CD14-positive monocyte (primary cell): ENCODE measurements at regions not wholly inside any gene's neighbourhood (a gene's known extent, or its start where the extent isn't known, plus 50 kb on each side); places are given as distances from the start of the nearest gene placed in this dataset.

Source experiments
- DNase-seq, 3 donors: peaks; one replicate each; pipeline ENCODE4 v3.0.0-alpha.2; 2011 to 2022
- H2AFZ ChIP-seq: 2 replicates; pipeline ENCODE4 v1.6.0; 2012; ENCODE audit warnings: mild to moderate bottlenecking, low read depth, low read length, inconsistent platforms; ENCODE audit not compliant: insufficient read depth, poor library complexity, severe bottlenecking
- H3K27ac ChIP-seq, 2 donors: 1 replicate in 1 of 2; 2 replicates in 1 of 2; pipeline ENCODE4 v1.5.1; 2012 to 2013; ENCODE audit warnings: low read length in 2 of 2, control low read depth in 1 of 2, inconsistent platforms in 1 of 2, low read depth in 1 of 2, mild to moderate bottlenecking in 1 of 2
- H3K27me3 ChIP-seq, 2 donors: one replicate each; pipeline versions ENCODE4 v1.6.0 to v1.6.1; 2011 to 2013; ENCODE audit warnings: low read length in 2 of 2; ENCODE audit not compliant: control insufficient read depth in 2 of 2, insufficient read depth in 2 of 2
- H3K36me3 ChIP-seq, 2 donors: replicated peaks in 1 of 2; 1 replicate in 1 of 2; 2 replicates in 1 of 2; pipeline versions ENCODE4 v1.5.1 to v1.6.1; 2012 to 2013; ENCODE audit warnings: low read length in 2 of 2, control low read depth in 1 of 2, inconsistent platforms in 1 of 2, mild to moderate bottlenecking in 1 of 2; ENCODE audit not compliant: insufficient read depth in 2 of 2, control insufficient read depth in 1 of 2
- H3K4me1 ChIP-seq, 2 donors: 1 replicate in 1 of 2; 2 replicates in 1 of 2; pipeline versions ENCODE4 v1.5.1 to v1.6.1; 2012 to 2013; ENCODE audit warnings: low read length in 2 of 2, control low read depth in 1 of 2, inconsistent platforms in 1 of 2, mild to moderate bottlenecking in 1 of 2, moderate library complexity in 1 of 2; ENCODE audit not compliant: insufficient read depth in 2 of 2, control insufficient read depth in 1 of 2
- H3K4me2 ChIP-seq: replicated peaks from 2 replicates; pipeline ENCODE3; 2012; ENCODE audit warnings: low read length, moderate library complexity, mild to moderate bottlenecking; ENCODE audit not compliant: poor library complexity, severe bottlenecking; ENCODE audit errors: extremely low read depth
- H3K4me3 ChIP-seq, 3 experiments: fragments of 200-600 bp in 1 of 3; sonication (generic) in 1 of 3; replicated peaks in 1 of 3; 1 replicate in 2 of 3; 2 replicates in 1 of 3; pipeline ENCODE4 v1.5.1; 2011 to 2013; ENCODE audit warnings: low read length in 3 of 3, mild to moderate bottlenecking in 3 of 3, control low read depth in 2 of 3, low read depth in 2 of 3, inconsistent platforms in 1 of 3, moderate library complexity in 1 of 3
- H3K79me2 ChIP-seq: 2 replicates; pipeline ENCODE4 v1.6.0; 2012; ENCODE audit warnings: mild to moderate bottlenecking, control low read depth, inconsistent platforms, low read length, moderate library complexity; ENCODE audit not compliant: insufficient read depth
- H3K9ac ChIP-seq: 2 replicates; pipeline ENCODE4 v1.6.0; 2017; ENCODE audit warnings: low read length, mild to moderate bottlenecking; ENCODE audit not compliant: insufficient read depth, poor library complexity, severe bottlenecking
- H3K9me3 ChIP-seq, 2 donors: replicated peaks in 1 of 2; 1 replicate in 1 of 2; 2 replicates in 1 of 2; pipeline versions ENCODE4 v1.5.1 to v1.6.1; 2012 to 2013; ENCODE audit warnings: low read length in 2 of 2, control low read depth in 1 of 2; ENCODE audit not compliant: control insufficient read depth in 1 of 2, insufficient read depth in 1 of 2
- H4K20me1 ChIP-seq: 2 replicates; pipeline ENCODE4 v1.6.0; 2012; ENCODE audit warnings: mild to moderate bottlenecking, low read length, control low read depth, moderate library complexity; ENCODE audit not compliant: insufficient read depth
- H3K27ac Mint-ChIP-seq, 7 donors: one replicate each; pipeline ENCODE4 v1.8.0; 2020; ENCODE audit warnings: mild to moderate bottlenecking in 7 of 7, mixed read lengths in 7 of 7, moderate library complexity in 6 of 7, inconsistent platforms in 2 of 7
- H3K27me3 Mint-ChIP-seq, 3 donors: one replicate each; pipeline ENCODE4 v1.8.0; 2021 to 2022; ENCODE audit warnings: low read depth in 3 of 3, mild to moderate bottlenecking in 3 of 3, mixed read lengths in 3 of 3, moderate library complexity in 3 of 3, inconsistent platforms in 1 of 3
- H3K36me3 Mint-ChIP-seq, 2 donors: one replicate each; pipeline ENCODE4 v1.8.0; 2020; ENCODE audit warnings: mixed read lengths in 2 of 2, inconsistent platforms in 1 of 2, mild to moderate bottlenecking in 1 of 2
- H3K4me1 Mint-ChIP-seq: one replicate; pipeline ENCODE4 v1.8.0; 2020; ENCODE audit warnings: mild to moderate bottlenecking, mixed read lengths
- H3K4me3 Mint-ChIP-seq, 2 donors: one replicate each; pipeline ENCODE4 v1.8.0; 2020; ENCODE audit warnings: mild to moderate bottlenecking in 2 of 2, mixed read lengths in 2 of 2, moderate library complexity in 1 of 2
- H3K9me3 Mint-ChIP-seq, 7 donors: one replicate each; pipeline ENCODE4 v1.8.0; 2020 to 2022; ENCODE audit warnings: mixed read lengths in 7 of 7, mild to moderate bottlenecking in 6 of 7, moderate library complexity in 6 of 7, inconsistent platforms in 2 of 7
- WGBS: methylation state at CpG from one replicate; pipeline ENCODE4 v1.1.5; 2013; ENCODE audit warnings: missing lambda C conversion rate; ENCODE audit not compliant: insufficient coverage; 5-methylcytosine and 5-hydroxymethylcytosine counted together
- intact Hi-C, 2 donors: fragments of 100-400 bp; cut with micrococcal nuclease; formaldehyde crosslinking; loops; one replicate each; pipeline versions ENCODE4 v1.15.0 to v1.15.1; 2023
- TF ChIP-seq, protein P1 (sequence below): fragments of 200-600 bp; IDR thresholded peaks from one replicate; pipeline ENCODE4 v1.8.0; 2022; ENCODE audit warnings: antibody characterized with exemption, mild to moderate bottlenecking

DNA sequence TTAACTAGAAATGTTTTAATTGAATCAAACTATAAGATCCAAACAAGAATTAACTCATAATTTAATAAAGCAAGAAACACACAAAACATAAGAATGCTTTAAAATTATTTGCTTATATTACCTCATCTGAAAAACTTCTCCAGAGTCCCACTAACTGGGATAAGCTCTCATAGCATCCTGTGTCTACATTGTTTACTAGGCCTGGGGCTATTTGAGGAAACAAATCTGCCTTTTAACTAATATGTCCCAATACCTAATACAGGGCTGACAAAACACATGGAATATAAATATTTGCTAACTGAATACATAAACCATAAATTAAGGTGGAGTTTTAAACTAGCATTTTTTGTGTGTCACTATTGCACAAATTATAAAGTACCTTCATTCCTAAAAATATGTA, 1399.8 kb upstream of the SLC10A2 start:
- no peaks in the 10 kb centered on the region for H3K79me2 ChIP-seq
- Mint-ChIP-seq H3K4me3 (no peak overlapping the region), H3K27me3 (peaks cover 0 to under 1% (median 0%) of the 10 kb centered on the region in 3 donors), H3K36me3 (no peaks in the 10 kb centered on the region), H3K9me3 (peaks cover 3 to 15% (median 4%) of the 10 kb centered on the region in 7 donors), H3K27ac (no peak overlapping the region), H3K4me1 (no peaks in the 10 kb centered on the region)
- H4K20me1 ChIP-seq: no peaks in the 10 kb centered on the region
- no peak overlapping the region for H3K27ac ChIP-seq
- TF ChIP-seq, protein P1, sequence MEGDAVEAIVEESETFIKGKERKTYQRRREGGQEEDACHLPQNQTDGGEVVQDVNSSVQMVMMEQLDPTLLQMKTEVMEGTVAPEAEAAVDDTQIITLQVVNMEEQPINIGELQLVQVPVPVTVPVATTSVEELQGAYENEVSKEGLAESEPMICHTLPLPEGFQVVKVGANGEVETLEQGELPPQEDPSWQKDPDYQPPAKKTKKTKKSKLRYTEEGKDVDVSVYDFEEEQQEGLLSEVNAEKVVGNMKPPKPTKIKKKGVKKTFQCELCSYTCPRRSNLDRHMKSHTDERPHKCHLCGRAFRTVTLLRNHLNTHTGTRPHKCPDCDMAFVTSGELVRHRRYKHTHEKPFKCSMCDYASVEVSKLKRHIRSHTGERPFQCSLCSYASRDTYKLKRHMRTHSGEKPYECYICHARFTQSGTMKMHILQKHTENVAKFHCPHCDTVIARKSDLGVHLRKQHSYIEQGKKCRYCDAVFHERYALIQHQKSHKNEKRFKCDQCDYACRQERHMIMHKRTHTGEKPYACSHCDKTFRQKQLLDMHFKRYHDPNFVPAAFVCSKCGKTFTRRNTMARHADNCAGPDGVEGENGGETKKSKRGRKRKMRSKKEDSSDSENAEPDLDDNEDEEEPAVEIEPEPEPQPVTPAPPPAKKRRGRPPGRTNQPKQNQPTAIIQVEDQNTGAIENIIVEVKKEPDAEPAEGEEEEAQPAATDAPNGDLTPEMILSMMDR: no peak
- no peak overlapping the region for H2AFZ ChIP-seq
- H3K4me2 ChIP-seq: no peak overlapping the region
- no peak for DNase-seq
- H3K36me3 ChIP-seq: no peaks in the 10 kb centered on the region
- H3K4me1 ChIP-seq: no peaks in the 10 kb centered on the region
- intact Hi-C loops: no loop called here
- H3K9me3 ChIP-seq: peaks cover 15 to 16% of the 10 kb centered on the region in 2 donors
- no peak overlapping the region for H3K9ac ChIP-seq
- H3K4me3 ChIP-seq: no peak overlapping the region
- H3K27me3 ChIP-seq: no peaks in the 10 kb centered on the region

DNA sequence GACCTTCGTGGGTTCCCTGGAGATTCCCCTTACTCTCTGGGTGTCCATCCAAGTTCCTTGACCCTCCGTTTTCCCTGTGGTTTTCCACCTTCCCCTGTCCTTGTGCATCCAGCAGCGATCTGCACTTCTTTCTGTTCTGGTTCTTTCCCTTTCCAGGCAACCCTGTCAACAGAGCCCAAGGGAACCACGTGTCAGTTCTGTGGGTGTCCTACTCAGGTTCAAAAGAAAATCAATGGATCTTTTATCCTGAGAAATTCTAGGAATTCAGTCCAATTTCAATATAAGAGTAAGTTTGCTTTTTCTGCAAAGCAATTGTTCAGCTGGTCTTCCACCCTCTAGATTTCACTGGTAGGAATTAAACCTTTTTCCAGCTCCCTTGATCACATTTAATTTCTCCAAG, 1394.8 kb upstream of the SLC10A2 start:
- Mint-ChIP-seq H3K36me3 (no peaks in the 10 kb centered on the region), H3K4me3 (no peak overlapping the region), H3K9me3 (peaks cover 3 to 27% (median 9%) of the 10 kb centered on the region in 7 donors), H3K27me3 (peaks cover 0 to 2% (median 0%) of the 10 kb centered on the region in 3 donors), H3K4me1 (no peaks in the 10 kb centered on the region), H3K27ac (no peak overlapping the region)
- Histone ChIP-seq H3K36me3 (no peaks in the 10 kb centered on the region), H3K4me1 (no peaks in the 10 kb centered on the region), H3K9ac (no peak overlapping the region), H3K4me2 (no peak overlapping the region), H2AFZ (no peak overlapping the region), H3K79me2 (no peaks in the 10 kb centered on the region), H3K4me3 (no peak overlapping the region), H3K27me3 (no peaks in the 10 kb centered on the region), H3K27ac (no peak overlapping the region), H3K9me3 (peaks cover 15 to 21% of the 10 kb centered on the region in 2 donors), H4K20me1 (no peaks in the 10 kb centered on the region)
- 65% methylated on average over 4 of the region's 4 CpGs for WGBS
- TF ChIP-seq, protein P1: no peak
- DNase-seq: no peak
- intact Hi-C loops: no loop called here
